GM12872 (cell line): ENCODE measurements at regions not wholly inside any gene's neighbourhood (a gene's known extent, or its start where the extent isn't known, plus 50 kb on each side); places are given as distances from the start of the nearest gene placed in this dataset.

Source experiments
- TF ChIP-seq, protein P1 (sequence below): IDR thresholded peaks from 3 replicates; pipeline ENCODE4 v1.5.1; 2011; ENCODE audit warnings: low read depth, mild to moderate bottlenecking, low read length, moderate library complexity; ENCODE audit not compliant: insufficient read depth

DNA sequence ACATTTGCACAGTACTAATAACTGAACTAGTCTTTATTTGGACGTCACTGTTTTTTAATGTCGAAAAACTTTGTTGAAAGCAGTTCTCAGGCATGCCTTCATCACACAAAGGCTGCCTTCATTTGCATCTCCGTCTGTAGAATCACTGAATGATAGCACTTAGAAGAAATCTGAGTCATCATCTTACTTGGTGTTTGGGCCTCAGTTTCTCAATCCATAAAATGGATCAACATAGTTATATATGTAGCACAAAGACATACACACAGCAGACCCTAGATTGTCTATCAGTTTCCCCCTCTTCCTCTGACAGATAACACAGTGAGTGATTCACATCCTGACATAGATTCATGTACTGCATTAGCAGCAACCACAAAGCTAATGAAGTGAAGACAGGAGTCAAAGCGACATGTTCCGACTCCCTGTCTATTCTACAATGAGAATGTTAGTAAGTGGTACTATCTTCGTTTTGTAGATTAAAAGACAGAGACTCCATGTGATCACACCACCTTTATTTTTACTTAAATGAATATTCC, 80.4 kb upstream of the PDE10A start:
- TF ChIP-seq, protein P1, sequence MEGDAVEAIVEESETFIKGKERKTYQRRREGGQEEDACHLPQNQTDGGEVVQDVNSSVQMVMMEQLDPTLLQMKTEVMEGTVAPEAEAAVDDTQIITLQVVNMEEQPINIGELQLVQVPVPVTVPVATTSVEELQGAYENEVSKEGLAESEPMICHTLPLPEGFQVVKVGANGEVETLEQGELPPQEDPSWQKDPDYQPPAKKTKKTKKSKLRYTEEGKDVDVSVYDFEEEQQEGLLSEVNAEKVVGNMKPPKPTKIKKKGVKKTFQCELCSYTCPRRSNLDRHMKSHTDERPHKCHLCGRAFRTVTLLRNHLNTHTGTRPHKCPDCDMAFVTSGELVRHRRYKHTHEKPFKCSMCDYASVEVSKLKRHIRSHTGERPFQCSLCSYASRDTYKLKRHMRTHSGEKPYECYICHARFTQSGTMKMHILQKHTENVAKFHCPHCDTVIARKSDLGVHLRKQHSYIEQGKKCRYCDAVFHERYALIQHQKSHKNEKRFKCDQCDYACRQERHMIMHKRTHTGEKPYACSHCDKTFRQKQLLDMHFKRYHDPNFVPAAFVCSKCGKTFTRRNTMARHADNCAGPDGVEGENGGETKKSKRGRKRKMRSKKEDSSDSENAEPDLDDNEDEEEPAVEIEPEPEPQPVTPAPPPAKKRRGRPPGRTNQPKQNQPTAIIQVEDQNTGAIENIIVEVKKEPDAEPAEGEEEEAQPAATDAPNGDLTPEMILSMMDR = no peak

DNA sequence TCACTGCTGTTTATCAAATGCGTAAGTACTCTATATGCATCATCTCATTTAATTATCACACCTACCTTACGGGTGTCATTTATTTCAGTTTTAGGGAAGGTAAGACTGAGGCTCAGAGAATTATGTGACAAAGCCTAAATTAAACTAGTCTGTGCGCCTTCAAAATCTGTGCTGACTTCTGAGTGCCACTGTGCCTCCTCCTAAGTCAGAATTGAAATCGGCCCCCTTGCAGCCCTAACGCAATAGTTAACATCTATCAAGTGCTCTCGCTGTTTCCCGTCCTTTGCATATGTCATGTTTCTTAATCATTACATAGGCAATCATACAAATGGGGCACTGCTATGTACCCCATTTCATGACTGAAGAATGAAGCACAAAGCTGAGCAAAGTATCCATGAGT, 79.0 kb upstream of the PDE10A start:
- TF ChIP-seq, protein P1 = no peak

DNA sequence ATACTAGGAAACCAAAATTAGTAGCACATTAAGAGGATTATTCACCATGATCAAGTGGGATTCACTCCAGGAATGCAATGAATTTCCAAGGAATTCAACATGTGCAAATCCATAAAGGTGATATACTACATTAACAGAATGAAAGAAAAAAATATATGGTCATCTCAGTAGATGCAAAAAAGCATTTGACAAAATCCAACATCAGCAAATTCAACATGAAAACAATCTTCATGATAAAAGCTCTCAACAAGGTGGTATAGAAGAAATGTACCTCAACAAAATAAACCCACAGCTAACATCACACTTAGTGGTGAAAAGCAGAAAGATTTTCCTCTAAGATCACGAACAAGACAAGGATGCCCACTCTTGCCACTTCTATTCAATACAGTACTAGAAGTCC, 74.4 kb upstream of the PDE10A start:
- TF ChIP-seq, protein P1 = no peak

DNA sequence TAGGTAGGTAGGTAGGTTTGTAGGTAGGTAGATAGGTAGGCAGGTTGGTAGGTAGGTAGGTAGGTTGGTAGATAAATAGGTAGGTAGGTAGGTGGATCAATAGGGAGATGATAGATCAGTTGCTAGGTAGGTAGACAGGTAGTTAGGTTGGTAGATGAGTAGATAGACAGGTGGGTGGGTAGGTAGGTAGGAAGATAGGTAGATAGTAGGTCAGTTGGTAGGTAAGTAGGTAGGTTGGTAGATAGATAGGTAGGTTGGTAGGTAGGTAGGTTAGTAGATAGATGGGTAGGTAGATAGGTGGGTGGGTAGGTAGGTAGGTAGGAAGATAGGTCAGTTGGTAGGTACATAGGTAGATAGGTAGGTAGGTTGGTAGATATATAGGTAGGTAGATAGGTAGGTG, 72.0 kb upstream of the PDE10A start:
- TF ChIP-seq, protein P1 = no peak

DNA sequence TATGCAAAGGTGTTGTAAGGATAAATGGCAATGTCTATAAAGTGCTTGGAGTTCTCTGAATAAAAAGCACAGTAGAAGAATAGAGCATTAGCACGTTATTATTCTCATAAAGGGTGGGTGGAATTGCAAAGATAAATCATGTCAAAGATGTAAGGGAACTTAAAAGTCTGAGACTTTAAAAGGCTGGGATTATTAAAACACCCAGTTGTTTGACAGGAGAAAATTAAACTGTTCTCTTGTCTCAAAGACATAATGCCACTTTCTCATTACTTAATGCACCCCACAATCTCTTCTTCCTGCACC, 70.4 kb upstream of the PDE10A start:
- TF ChIP-seq, protein P1 = no peak

DNA sequence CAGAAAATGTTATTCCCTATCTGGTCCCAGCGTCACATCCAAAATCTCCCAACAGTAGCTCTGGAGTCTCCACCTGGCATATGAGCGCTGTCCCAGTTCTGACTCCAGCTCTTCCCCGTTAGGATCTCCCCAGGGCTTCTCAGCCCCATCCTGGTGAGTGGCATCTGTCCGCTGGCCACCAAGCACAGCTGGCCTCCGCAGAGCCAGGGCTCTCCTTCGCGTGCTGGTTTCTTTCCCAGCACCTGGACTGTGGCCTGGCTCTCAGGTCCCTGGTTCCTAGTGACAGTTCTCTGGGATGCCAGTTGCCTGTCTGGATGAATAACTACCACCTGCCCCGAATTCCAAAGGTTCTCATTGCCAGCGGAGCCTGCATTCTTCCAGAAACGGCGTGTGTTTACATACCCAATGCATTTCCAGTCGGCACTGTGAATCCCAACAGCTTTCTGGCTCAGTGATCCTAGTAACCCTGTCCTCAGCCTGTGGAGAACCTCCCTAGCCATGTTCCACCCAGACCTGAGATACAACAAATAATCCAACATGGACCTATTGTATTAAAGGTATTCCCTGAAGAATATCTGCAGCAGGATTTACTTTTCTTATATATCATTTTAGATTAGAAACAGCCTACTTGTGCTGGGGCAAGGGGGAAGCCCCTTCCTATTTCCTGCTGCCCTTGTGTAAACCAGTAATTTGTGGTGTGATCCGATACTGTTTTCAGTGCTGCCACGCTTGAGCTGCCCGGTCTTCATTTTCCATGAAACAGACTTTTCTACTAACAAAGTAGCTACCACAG, 69.9 kb upstream of the PDE10A start:
- TF ChIP-seq, protein P1 = no peak

DNA sequence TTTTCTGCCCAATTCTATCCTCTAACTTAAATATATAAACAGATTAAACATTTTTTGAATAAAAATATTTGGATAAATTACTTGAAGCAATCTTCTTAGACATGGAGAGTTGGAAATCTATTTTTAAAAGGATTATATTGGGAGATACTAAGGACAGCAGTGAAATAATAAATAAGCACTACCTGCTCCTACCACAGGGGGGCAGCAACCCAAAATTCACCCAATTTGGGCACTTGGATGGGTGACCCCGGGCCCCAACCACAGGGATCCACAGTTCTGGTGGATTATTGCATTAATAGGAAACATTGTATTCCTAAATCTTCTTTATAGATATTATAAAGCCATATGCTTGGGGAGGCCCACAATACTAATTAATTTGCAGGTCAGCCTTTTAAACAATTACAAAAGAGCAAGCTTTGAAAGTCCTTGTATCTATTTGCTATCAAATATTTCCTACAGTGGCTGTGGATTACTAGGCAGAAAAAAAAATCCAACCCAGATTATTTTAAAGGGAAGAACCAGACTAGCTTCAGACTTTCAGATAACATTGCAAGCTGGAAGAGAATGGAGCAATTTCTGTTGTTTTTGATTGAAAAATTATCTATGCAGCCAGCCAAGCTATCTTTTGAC, 66.4 kb upstream of the PDE10A start:
- TF ChIP-seq, protein P1 = peak; percentile 57; the same call in 2 of the 3 replicates
